ENCODE measurements at regions not wholly inside any gene's neighbourhood (a gene's known extent, or its start where the extent isn't known, plus 50 kb on each side); places are given as distances from the start of the nearest gene placed in this dataset.

GRCh38 chr18:72675394-72675793, 131.3 kb upstream of the CBLN2 start:
- H3K9me3 ChIP-seq (replicated peaks; ENCODE audit: control insufficient read depth, insufficient read depth, low read length): no peaks in the 10 kb centered on the region
- no peaks in the 10 kb centered on the region for H3K4me1 ChIP-seq (ENCODE audit: control insufficient read depth, extremely low read depth, insufficient read depth, low read length)
- CTCF ChIA-PET: no interaction called here
- no peak overlapping the region for H3K4me3 ChIP-seq (replicated peaks in 1 of 3; ENCODE audit: insufficient read depth in 1 of 3, low read depth in 1 of 3, low read length in 3 of 3)
- intact Hi-C loops (cut with micrococcal nuclease) (no loop called here), dilution Hi-C loops (cut with MboI; ENCODE audit: extremely low pct_ligation_motif_present, low sequenced_read_pairs) (no loop called here)
- no peaks in the 10 kb centered on the region for H3K9me1 ChIP-seq (replicated peaks; ENCODE audit: control insufficient read depth, extremely low read depth, insufficient read depth, low read length)
- no peaks in the 10 kb centered on the region for H4K20me1 ChIP-seq (replicated peaks; ENCODE audit: control insufficient read depth, extremely low read depth, insufficient read depth, low read length)
- FAIRE-seq: no peak
- DNase-seq (ENCODE audit: low read depth, low spot score): no peak
- TF ChIP-seq CTCF (IDR thresholded peaks at IDR 0.05; ENCODE audit: extremely low read depth in 1 of 2, insufficient read depth in 1 of 2, low read depth in 1 of 2, low read length in 2 of 2) (no peak), EZH2 (IDR thresholded peaks at IDR 0.05; ENCODE audit: borderline replicate concordance, low read depth, low read length, severe bottlenecking) (no peak)
- H3K27ac ChIP-seq (ENCODE audit: insufficient read depth, low read depth, low read length): no peak overlapping the region
- BruUV-seq (replicated peaks): no TSS peak
- H3K9ac ChIP-seq (replicated peaks; ENCODE audit: extremely low read depth, insufficient read depth, low read length): no peak overlapping the region
- H3K79me2 ChIP-seq (ENCODE audit: control insufficient read depth, insufficient read depth, low read length): no peaks in the 10 kb centered on the region
- no peaks in the 10 kb centered on the region for H3K27me3 ChIP-seq (ENCODE audit: control insufficient read depth in 2 of 2, insufficient read depth in 2 of 2, low read length in 2 of 2)
- H3K36me3 ChIP-seq (ENCODE audit: control insufficient read depth in 2 of 2, extremely low read depth in 1 of 2, insufficient read depth in 2 of 2, low read length in 2 of 2): no peaks in the 10 kb centered on the region
- H2AFZ ChIP-seq (ENCODE audit: low read depth, low read length): no peak overlapping the region
- POLR2A ChIA-PET: no interaction called here
- no peak overlapping the region for H3K4me2 ChIP-seq (ENCODE audit: insufficient read depth, low read length)

- Histone ChIP-seq H3K36me3 (ENCODE audit: control insufficient read depth in 2 of 2, extremely low read depth in 1 of 2, insufficient read depth in 2 of 2, low read length in 2 of 2) (no peaks in the 10 kb centered on the region), H4K20me1 (replicated peaks; ENCODE audit: control insufficient read depth, extremely low read depth, insufficient read depth, low read length) (no peaks in the 10 kb centered on the region), H3K9me1 (replicated peaks; ENCODE audit: control insufficient read depth, extremely low read depth, insufficient read depth, low read length) (no peaks in the 10 kb centered on the region), H3K27ac (ENCODE audit: insufficient read depth, low read depth, low read length) (no peak overlapping the region), H3K79me2 (ENCODE audit: control insufficient read depth, insufficient read depth, low read length) (no peaks in the 10 kb centered on the region), H3K9ac (replicated peaks; ENCODE audit: extremely low read depth, insufficient read depth, low read length) (no peak overlapping the region), H3K27me3 (ENCODE audit: control insufficient read depth in 2 of 2, insufficient read depth in 2 of 2, low read length in 2 of 2) (no peaks in the 10 kb centered on the region), H3K4me2 (ENCODE audit: insufficient read depth, low read length) (no peak overlapping the region), H2AFZ (ENCODE audit: low read depth, low read length) (no peak overlapping the region), H3K4me1 (ENCODE audit: control insufficient read depth, extremely low read depth, insufficient read depth, low read length) (no peaks in the 10 kb centered on the region), H3K4me3 (replicated peaks in 1 of 3; ENCODE audit: insufficient read depth in 1 of 3, low read depth in 1 of 3, low read length in 3 of 3) (no peak overlapping the region), H3K9me3 (replicated peaks; ENCODE audit: control insufficient read depth, insufficient read depth, low read length) (no peaks in the 10 kb centered on the region)
- no peak for DNase-seq (ENCODE audit: low read depth, low spot score)
- ChIA-PET POLR2A (no interaction called here), CTCF (no interaction called here)
- intact Hi-C loops (cut with micrococcal nuclease): loop anchor here (5.0 kb wide), 1 partner anchor 1892 kb away; no protein-coding TSS in a partner anchor
- TF ChIP-seq POLR2A (IDR thresholded peaks at IDR 0.05; ENCODE audit: low read depth, low read length) (no peak), CTCF (IDR thresholded peaks at IDR 0.05; ENCODE audit: extremely low read depth in 1 of 2, insufficient read depth in 1 of 2, low read depth in 1 of 2, low read length in 2 of 2) (no peak), JUN (IDR thresholded peaks at IDR 0.05; ENCODE audit: borderline replicate concordance, insufficient read depth, insufficient read length, low read depth) (no peak), FOS (IDR thresholded peaks at IDR 0.05; ENCODE audit: borderline replicate concordance, insufficient read depth, low read length) (no peak), POLR2AphosphoS5 (IDR thresholded peaks at IDR 0.05; ENCODE audit: insufficient read depth, low read depth, low read length) (no peak), GATA2 (IDR thresholded peaks at IDR 0.05; ENCODE audit: insufficient read depth, insufficient read length, low read depth, low read length) (no peak), MYC (IDR thresholded peaks at IDR 0.05; ENCODE audit: low read depth, low read length) (no peak), MAX (IDR thresholded peaks at IDR 0.05; ENCODE audit: insufficient read depth, insufficient read length) (no peak), EZH2 (IDR thresholded peaks at IDR 0.05; ENCODE audit: borderline replicate concordance, low read depth, low read length, severe bottlenecking) (no peak)
- no TSS peak for BruUV-seq (replicated peaks)
- no peak for FAIRE-seq
- dilution Hi-C loops (cut with MboI; ENCODE audit: extremely low pct_ligation_motif_present, low sequenced_read_pairs): no loop called here
Observed at GRCh38 chr18:72674710-72675109, 130.6 kb upstream of the CBLN2 start.

Data from endothelial cell of umbilical vein (primary cell).